ENCODE measurements at regions not wholly inside any gene's neighbourhood (a gene's known extent, or its start where the extent isn't known, plus 50 kb on each side); places are given as distances from the start of the nearest gene placed in this dataset.

DNA sequence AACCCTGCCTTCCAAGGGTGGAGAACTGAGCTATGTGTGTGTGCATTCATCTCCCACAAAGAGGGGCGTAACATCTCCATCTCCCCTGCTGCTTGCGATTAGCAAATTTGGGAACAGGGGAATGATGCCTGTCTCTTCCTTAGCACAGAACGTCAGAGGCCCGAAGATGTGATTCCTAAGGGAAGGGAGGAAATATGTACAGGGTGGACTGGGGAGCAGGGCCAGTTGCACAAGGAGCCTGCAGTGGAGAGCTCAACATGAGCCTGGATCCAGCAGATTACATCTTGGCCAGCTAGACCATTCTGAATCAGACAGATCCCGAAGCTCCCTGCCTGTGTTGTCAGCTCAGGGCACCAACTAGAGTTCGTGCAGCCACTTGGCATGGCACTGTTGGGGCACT is 118.1 kb downstream of the NGF start:
- CTCF ChIA-PET: no interaction called here
- POLR2A ChIA-PET: no interaction called here

DNA sequence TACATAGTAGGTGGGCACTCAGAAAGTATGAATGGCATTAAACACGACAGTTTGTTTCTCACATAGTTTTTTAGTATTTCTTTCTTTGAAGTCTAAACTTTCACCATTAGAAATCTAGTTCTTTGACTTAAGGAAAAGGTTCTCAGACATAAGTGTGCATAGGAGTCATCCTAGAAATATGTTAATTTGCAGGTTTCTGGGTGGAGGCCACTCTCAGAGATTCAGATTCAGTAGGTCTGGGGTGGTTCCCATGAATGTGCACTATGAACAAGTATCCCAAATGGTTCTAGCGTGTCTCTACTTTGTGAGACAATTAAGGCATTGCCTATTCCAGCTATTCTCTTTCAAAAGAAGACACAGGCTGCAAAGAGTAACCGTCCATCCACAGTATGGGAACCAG is 119.3 kb downstream of the NGF start:
- TF ChIP-seq, protein P1, sequence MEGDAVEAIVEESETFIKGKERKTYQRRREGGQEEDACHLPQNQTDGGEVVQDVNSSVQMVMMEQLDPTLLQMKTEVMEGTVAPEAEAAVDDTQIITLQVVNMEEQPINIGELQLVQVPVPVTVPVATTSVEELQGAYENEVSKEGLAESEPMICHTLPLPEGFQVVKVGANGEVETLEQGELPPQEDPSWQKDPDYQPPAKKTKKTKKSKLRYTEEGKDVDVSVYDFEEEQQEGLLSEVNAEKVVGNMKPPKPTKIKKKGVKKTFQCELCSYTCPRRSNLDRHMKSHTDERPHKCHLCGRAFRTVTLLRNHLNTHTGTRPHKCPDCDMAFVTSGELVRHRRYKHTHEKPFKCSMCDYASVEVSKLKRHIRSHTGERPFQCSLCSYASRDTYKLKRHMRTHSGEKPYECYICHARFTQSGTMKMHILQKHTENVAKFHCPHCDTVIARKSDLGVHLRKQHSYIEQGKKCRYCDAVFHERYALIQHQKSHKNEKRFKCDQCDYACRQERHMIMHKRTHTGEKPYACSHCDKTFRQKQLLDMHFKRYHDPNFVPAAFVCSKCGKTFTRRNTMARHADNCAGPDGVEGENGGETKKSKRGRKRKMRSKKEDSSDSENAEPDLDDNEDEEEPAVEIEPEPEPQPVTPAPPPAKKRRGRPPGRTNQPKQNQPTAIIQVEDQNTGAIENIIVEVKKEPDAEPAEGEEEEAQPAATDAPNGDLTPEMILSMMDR (IDR thresholded peaks at IDR 0.05; ENCODE audit: insufficient read depth, low read depth, low read length): no peak
- ChIA-PET CTCF (no interaction called here), POLR2A (no interaction called here)
- H3K27me3 ChIP-seq (ENCODE audit: control insufficient read depth, insufficient read depth, low read length): no peaks in the 10 kb centered on the region
- H3K4me3 ChIP-seq (ENCODE audit: low read depth, low read length): no peak overlapping the region
- no peaks in the 10 kb centered on the region for H3K36me3 ChIP-seq (ENCODE audit: control insufficient read depth, insufficient read depth, low read length)
- DNase-seq (ENCODE audit: low read depth): no peak

More for the DNA sequence above, 118.1 kb downstream of the NGF start:
- no peak for DNase-seq (ENCODE audit: low read depth)
- H3K36me3 ChIP-seq (ENCODE audit: control insufficient read depth, insufficient read depth, low read length): no peaks in the 10 kb centered on the region
- H3K27me3 ChIP-seq (ENCODE audit: control insufficient read depth, insufficient read depth, low read length): no peaks in the 10 kb centered on the region
- TF ChIP-seq, protein P1 (IDR thresholded peaks at IDR 0.05; ENCODE audit: insufficient read depth, low read depth, low read length): no peak
- H3K4me3 ChIP-seq (ENCODE audit: low read depth, low read length): no peak overlapping the region

DNA sequence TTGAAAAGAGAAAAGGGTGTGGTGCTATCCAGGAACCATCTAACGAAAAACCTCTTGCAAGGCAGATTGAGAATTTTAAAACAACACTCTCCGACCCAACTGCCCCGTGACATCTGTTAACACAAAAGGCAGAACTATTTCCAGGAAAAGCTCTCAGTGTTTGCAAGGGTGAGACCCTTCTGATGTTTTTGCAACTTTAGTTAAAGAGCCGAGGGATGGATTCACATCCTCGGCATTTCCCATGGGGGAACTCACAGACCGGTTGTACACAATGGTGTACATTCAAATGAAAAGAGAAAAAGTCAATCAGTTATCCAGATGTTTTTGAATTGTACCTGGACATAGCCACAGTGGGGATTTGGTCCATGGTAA is 120.0 kb downstream of the NGF start:
- DNase-seq (ENCODE audit: low read depth): no peak
- POLR2A ChIA-PET: no interaction called here
- CTCF ChIA-PET: interaction anchor here (1.2 kb wide), 1 partner anchor 10 kb away, joined by 4 read pairs; no protein-coding TSS in a partner anchor

DNA sequence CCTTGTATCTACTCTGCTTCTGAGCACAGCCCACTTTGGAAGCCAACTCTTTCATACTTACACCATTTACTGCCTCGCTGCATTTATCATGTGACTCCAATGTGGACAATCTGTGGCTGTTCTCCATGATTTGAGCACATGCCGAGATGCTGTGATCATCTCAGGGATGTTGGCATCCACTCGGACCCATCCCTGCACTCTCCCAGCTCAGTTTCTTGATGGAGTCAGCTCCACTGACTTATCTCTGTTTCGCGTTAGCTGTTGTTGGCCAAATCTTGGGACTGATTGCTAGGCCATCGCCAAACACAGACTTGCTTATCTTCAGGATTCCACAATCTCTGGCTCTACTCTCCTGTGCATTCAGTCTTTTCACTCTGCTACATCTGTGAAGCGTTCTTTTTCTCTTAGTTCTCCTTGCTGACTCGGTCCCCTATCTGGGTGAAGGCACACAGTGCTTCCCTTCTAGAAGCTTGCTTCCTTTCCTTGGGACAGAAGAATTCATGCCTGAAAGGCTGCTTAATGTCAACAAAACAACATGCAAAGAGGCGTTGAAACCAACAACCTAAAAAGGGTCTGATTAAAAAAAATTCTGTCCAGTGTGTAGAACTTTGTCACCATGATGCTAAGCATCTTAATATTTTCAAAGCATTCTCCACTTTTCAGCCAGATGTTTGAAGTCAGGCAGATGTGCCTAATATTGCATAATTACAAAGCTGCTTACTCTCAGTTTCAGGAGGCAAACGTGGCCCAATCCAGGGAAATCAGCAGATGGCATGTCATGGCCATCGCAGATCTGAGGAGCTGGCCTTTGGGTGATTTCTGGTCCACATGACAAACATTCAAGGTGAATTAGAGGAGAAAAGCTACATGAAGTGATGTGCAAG is 120.7 kb downstream of the NGF start:
- Histone ChIP-seq H3K4me3 (ENCODE audit: low read depth, low read length) (no peak overlapping the region), H3K27me3 (ENCODE audit: control insufficient read depth, insufficient read depth, low read length) (no peaks in the 10 kb centered on the region), H3K36me3 (ENCODE audit: control insufficient read depth, insufficient read depth, low read length) (no peaks in the 10 kb centered on the region)
- POLR2A ChIA-PET: no interaction called here
- TF ChIP-seq, protein P1 (IDR thresholded peaks at IDR 0.05; ENCODE audit: insufficient read depth, low read depth, low read length): no peak
- DNase-seq (ENCODE audit: low read depth): no peak
- CTCF ChIA-PET: interaction anchor here (0.6 to 1.2 kb wide), 3 partner anchors 10 to 78 kb away, joined by 3 to 4 read pairs (median 4); no protein-coding TSS in a partner anchor

More for the DNA sequence above, 120.0 kb downstream of the NGF start:
- no peak overlapping the region for H3K4me3 ChIP-seq (ENCODE audit: low read depth, low read length)
- no peaks in the 10 kb centered on the region for H3K36me3 ChIP-seq (ENCODE audit: control insufficient read depth, insufficient read depth, low read length)
- TF ChIP-seq, protein P1 (IDR thresholded peaks at IDR 0.05; ENCODE audit: insufficient read depth, low read depth, low read length): no peak
- no peaks in the 10 kb centered on the region for H3K27me3 ChIP-seq (ENCODE audit: control insufficient read depth, insufficient read depth, low read length)

DNA sequence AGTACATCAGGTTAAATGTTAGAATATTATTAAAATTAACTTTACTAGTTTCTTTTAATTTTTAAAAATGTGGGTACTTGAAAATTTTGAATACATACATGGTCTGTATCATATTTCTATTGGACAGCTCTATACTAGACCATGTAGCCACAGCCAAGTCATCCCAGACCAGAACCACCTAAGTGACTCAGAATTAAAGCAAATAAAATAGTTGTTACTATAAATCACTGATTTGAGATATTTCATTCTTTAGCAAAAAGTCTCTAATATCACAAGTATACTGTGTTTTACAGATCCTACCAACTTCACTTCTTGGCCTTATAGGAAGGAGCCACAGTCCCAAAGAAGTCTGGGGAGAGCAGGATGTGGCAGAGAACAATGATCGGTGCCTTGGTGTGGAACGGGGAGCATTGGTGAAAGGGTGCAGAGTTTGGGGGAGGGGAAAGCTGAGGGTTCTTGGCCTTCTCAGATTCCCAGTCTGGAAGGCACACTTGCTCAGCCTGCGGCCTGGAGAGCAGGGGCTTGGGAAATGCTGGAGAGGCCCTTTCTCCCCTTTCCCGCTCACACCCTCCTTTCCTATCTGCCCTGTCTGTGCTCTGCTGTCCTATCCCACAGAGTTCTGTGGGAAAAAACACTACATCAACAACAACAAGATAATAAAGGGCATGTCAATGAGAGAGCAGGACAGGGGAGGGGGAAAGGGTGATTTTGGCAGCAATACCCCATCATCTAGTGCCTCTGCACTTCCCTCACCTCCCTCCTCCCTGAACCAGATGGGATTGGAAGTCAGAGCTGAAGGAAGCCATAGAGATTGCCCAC is 122.1 kb downstream of the NGF start:
- DNase-seq (ENCODE audit: low read depth): no peak
- ChIA-PET CTCF (interaction anchor here (1.1 kb wide), 1 partner anchor 77 kb away, joined by 4 read pairs; no protein-coding TSS in a partner anchor), POLR2A (no interaction called here)
- no peaks in the 10 kb centered on the region for H3K36me3 ChIP-seq (ENCODE audit: control insufficient read depth, insufficient read depth, low read length)
- no peaks in the 10 kb centered on the region for H3K27me3 ChIP-seq (ENCODE audit: control insufficient read depth, insufficient read depth, low read length)
- H3K4me3 ChIP-seq (ENCODE audit: low read depth, low read length): no peak overlapping the region
- TF ChIP-seq, protein P1 (IDR thresholded peaks at IDR 0.05; ENCODE audit: insufficient read depth, low read depth, low read length): no peak
